C4-2B (cell line): ENCODE measurements at regions not wholly inside any gene's neighbourhood (a gene's known extent, or its start where the extent isn't known, plus 50 kb on each side); places are given as distances from the start of the nearest gene placed in this dataset.

ENCODE experiments used
- ZFX ChIP-seq: fragments of 450-650 bp; IDR thresholded peaks from 2 replicates; pipeline ENCODE4 v1.6.1; 2017
- TF ChIP-seq, protein P1 (sequence below): fragments of 450-650 bp; conservative IDR thresholded peaks from 2 replicates; pipeline ENCODE4 v1.5.1; 2017; ENCODE audit warnings: mild to moderate bottlenecking

DNA sequence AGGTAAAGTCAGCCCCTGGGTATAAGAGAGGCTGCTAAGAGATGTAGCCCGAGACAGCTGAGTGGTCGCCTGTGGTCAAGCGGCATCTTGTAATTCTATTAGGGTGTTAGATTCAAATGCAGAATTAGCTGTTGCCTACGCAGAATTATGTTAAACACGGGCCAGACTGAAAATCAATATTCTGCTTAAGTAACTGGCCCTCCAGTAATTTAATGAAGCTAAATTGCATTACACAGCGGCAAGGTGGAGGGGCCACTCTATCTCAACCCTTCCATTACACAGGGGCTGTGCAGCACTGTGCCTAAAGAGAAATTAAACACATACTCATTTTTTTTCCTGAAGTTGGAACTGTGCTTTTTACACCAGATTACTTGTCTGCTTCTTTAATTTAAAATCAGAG, 448.5 kb upstream of the MGMT start:
- TF ChIP-seq, protein P1, sequence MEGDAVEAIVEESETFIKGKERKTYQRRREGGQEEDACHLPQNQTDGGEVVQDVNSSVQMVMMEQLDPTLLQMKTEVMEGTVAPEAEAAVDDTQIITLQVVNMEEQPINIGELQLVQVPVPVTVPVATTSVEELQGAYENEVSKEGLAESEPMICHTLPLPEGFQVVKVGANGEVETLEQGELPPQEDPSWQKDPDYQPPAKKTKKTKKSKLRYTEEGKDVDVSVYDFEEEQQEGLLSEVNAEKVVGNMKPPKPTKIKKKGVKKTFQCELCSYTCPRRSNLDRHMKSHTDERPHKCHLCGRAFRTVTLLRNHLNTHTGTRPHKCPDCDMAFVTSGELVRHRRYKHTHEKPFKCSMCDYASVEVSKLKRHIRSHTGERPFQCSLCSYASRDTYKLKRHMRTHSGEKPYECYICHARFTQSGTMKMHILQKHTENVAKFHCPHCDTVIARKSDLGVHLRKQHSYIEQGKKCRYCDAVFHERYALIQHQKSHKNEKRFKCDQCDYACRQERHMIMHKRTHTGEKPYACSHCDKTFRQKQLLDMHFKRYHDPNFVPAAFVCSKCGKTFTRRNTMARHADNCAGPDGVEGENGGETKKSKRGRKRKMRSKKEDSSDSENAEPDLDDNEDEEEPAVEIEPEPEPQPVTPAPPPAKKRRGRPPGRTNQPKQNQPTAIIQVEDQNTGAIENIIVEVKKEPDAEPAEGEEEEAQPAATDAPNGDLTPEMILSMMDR = no peak
- no peak for TF ChIP-seq ZFX
